Suppressor macrophage (primary cell): ENCODE measurements at regions not wholly inside any gene's neighbourhood (a gene's known extent, or its start where the extent isn't known, plus 50 kb on each side); places are given as distances from the start of the nearest gene placed in this dataset.

Source experiments
- DNase-seq, 4 experiments: peaks; one replicate each; pipeline ENCODE4 v3.0.0-alpha.2; 2020 to 2022

DNA sequence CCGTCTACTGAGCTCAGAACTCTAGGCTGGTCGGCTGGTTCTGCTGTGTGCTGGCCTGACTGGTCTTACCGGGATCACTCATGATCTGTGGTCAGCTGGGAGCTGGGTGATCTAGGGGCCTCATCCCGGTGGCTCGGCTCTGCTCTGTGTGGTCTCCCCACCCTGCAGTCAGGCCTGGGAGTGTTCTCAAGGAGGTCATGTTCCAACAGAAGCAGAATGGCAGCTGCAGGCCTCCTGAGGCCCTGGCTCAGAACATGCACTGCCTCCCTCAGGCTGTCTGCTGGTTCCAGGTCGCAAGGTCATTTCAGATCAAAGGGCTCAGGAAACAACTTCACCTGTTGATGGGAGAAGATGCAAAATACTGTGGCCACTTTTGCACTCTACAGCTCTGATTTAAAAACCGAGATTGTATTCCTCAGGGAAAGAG lies 81.1 kb upstream of the RFX8 start:
- no peak for DNase-seq

DNA sequence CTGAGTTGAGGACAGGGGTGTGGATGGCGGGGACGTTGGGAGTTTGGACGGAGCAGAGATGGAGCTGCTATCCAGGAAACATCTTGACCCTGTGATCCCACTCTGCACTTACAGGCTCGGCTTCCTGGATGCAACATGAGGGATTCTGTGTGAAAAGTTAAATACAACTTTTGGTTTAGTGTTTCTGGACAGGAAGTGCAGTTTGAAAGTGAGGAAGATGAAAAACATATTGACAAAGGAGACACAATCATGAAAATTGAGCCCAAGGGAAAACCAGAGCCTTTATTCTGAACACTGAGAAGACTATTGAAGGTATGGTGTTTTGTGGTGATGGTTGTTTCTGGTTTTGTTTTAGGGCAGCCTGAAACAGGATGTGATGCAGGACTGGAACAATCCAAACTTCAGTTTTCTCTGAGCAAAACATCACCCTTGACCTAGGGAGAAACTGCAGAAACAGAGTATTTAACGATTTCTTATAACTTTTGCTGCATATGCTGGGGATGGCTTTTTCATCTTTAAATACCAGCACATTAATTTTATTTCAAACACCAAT lies 76.5 kb upstream of the RFX8 start:
- no peak for DNase-seq

DNA sequence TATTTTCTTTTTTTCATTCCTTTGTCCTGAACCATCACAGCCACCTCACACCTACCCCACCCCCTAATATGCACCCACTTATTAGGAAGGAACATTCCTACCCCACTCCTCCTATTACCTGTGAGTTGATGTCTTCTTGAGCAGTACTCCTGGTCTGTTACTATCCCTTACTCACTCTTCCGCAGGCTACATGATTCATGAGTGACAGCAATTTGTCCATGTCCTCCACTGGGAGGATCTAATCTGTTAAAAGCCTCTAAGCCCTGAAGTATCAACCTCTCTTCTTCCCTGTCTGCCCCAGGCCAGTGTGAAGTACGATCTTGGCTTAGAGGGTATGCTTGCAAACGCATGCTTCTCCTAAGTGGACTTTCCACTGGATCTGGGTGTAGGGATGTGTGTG lies 75.6 kb upstream of the RFX8 start:
- DNase-seq = no peak

DNA sequence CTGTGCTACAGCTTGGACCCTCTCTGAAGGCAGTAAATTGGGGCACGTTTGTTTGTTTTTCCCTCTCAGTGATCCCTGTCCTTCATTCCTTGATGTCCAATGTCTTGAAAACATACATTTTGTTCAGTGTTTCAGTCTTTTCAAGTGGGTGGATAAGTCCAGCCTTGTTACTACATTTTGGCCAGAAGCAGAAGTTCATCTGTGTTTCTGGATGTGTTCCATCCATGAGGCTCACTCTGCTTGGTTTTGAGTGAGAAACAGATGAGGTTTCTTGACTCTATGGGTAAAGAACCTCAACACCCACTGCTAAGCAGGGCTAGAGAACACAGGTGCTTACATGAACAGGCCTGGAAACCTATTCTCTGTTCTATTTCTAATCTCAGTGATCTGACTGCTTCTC lies 74.5 kb upstream of the RFX8 start:
- peak; percentile 27 to 59 (median 48) for DNase-seq

GRCh38 chr2:101546376-101547058 lies 71.6 kb upstream of the RFX8 start:
- peak; percentile 22 to 77 (median 52) for DNase-seq

- peak in 1 of 4 experiments; percentile 14 for DNase-seq
Observed at GRCh38 chr2:101545950-101546349, 71.0 kb upstream of the RFX8 start.

DNA sequence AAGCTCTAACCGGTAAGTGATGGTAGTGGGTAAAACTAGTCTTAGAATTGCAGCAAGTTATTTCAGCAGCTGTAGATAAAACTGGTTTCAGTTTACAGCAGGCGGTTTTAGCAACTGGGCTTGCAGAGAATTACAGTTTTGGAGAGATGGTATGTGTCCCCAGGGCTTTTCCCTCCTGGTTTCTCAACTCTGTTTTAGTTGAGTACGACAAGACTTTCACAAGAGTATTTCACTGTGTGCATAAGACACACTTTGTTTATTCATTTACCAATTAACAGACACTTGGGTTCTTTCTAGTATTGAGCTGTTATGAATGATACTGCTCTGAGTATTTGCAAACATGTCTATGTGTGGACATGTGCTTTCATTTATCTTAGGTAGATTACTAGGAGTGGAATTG lies 65.6 kb upstream of the RFX8 start:
- no peak for DNase-seq

DNA sequence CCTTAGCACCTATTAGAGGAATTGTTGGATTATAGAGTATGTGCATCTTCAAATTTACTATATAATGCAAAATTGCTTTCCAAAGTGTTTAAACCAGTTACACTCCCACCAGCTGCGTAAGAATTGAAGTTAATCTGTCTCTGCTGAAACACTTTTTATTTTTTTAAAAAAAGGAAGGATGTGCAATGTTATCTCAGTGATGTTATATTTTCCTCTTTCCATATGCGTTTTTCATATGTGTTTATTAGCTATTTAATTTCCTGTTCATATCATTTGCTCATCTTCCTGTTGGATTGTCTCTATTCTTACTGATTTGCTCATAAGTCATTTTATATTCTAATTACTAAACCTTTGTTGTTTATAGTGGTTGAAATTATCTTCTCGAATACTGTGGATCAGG lies 63.2 kb upstream of the RFX8 start:
- DNase-seq = no peak

DNA sequence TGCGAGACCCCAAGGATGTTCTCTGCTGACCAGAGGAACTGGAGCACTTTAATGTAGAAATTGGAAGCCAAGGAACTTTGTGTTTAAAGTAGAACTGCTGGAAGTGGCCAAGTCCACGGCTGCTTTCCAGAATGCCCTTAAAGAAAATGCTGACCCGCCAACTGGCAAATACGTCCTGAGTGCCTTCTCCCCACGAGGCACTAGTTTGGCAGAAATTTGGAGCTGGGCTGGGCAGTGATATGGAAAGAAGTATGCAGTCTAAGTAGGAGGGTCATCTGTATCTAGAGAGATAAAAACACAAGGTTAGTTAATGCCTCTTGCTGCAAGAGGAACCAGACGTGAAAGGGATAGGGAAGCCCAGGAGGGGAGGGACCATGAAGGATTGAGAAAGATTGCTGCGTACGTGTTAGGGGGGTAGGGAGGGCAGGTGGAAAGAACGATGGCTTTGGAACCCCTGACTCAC lies 59.3 kb upstream of the RFX8 start:
- DNase-seq = peak; percentile 55 to 75 (median 68)

- peak in 3 of 4 experiments; percentile 32 to 51 (median 35) for DNase-seq
Observed at GRCh38 chr2:101533561-101534148, 58.7 kb upstream of the RFX8 start.

DNA sequence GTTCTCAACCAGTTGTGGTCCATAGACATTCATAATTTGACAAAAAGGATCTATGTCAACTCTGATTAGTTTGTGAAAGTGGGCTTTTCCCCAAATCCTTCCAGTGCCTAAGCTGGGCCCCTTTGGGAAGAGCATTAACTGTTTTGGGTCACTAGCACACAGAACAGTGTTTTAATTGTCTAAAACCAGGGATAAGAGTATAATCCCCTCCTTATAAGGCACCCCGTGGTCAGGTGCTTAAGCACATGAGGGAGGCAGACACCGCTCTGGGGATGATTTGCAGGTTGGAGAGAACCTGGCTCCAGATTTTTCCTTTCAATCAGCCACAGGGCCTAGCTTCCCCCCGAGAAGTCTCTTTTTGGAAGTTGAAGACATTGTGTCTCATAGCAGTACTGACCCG lies 53.6 kb upstream of the RFX8 start:
- DNase-seq = no peak

GRCh38 chr2:101524806-101525430 lies 50.0 kb upstream of the RFX8 start:
- peak; percentile 60 to 79 (median 75) for DNase-seq
